GM13977 (cell line): ENCODE measurements at regions not wholly inside any gene's neighbourhood (a gene's known extent, or its start where the extent isn't known, plus 50 kb on each side); places are given as distances from the start of the nearest gene placed in this dataset.
"Not testable (repeated sequence)": the region's sequence is repeated elsewhere in the genome, so short reads cannot be mapped to it uniquely, and the experiment has no call there.

Experiments
- DNase-seq: peaks from one replicate; pipeline ENCODE4 v3.0.0; 2012; ENCODE audit warnings: low spot score
- CTCF ChIP-seq: IDR thresholded peaks from 2 replicates; pipeline ENCODE4 v1.5.1; 2012; ENCODE audit warnings: mild to moderate bottlenecking, control low read depth; ENCODE audit not compliant: insufficient read depth; ENCODE audit errors: extremely low read depth, missing control alignments
- in situ Hi-C: fragments of 300-500 bp; cut with MboI; formaldehyde crosslinking; loops from one replicate; pipeline ENCODE4 v1.12.0; 2022; ENCODE audit warnings: low sequenced_read_pairs, low pct_unique_long_range_greater_than_20kb, mixed read lengths, inconsistent platforms; ENCODE audit not compliant: unreplicated experiment

GRCh38 chr6:27778625-27779417 lies 133.4 kb downstream of the OR2B2 start:
- DNase-seq, result no peak
- in situ Hi-C loops, result no loop called here
- no peak for TF ChIP-seq CTCF

DNA sequence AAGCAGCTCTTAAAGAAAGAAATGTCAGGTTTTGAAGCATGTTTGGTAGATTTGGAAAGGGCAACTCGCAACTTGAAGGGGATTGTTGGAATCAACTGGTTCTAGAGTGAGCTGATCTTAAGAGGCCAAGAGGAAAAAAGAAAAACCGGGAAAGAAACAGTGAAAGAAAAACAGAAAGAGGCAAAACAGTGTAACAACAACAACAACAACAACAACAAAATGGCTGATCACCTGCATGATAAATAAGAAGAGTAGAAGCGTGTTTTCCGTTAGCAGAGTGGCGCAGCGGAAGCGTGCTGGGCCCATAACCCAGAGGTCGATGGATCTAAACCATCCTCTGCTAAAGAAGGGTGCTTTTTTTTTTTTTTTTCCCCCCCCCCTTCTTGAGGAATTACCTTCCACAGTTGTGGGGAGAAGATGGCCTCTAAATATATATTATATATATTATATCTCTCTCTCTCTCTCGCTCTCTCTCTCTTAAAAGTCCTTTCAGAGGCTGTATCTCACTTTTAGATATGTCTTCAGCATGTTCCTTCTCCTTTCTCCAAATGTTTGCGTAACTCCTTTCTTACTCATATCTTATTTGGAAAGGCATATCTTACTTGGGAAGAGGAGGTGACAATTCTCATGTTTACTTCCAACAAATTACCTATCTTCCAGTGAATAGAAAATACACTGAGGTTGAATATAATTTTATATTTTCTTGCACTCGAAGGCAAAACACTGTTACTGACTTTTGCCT lies 134.4 kb downstream of the OR2B2 start:
- no peak for DNase-seq
- in situ Hi-C loops, result no loop called here
- no peak for TF ChIP-seq CTCF

DNA sequence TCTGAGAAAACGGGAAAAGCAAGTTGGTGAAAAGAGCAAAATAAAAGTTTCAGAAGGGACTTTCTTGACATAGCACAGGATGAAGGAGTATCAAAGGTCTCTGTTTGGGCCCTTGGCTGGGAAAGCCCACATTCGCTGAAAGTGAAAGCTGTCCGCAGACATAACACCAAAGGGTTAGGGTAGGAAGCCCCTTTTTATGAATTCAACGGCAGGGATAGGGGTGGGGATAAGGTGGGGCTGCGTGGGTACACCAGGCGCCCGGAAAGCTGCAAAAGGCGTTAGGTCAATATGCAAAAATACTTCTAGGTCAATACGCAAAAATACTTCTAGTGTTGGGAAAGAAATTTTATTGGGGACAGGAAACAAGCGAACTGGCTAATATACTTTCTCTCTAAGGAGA lies 135.1 kb downstream of the OR2B2 start:
- TF ChIP-seq CTCF, result no peak
- in situ Hi-C loops, result no loop called here
- no peak for DNase-seq

DNA sequence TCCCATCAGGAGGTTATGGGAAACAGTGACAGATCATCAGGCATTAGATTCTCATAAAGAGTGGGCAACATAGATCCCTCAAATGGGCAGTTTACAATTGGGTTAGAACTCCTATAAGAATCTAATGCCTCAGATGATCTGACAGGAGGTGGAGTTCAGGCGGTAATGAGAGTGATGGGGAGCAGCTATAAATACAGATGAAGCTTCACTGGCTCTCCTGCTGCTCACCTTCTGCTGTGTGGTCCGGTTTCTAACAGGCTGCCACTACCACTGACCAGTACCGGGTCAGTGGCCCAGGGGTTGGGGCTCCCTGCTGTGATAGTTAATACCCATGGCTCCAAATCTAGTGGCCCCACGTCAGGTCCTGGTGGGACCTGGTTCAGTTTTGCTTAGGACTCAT lies 135.7 kb downstream of the OR2B2 start:
- DNase-seq, result no peak
- in situ Hi-C loops, result no loop called here
- no peak for TF ChIP-seq CTCF

DNA sequence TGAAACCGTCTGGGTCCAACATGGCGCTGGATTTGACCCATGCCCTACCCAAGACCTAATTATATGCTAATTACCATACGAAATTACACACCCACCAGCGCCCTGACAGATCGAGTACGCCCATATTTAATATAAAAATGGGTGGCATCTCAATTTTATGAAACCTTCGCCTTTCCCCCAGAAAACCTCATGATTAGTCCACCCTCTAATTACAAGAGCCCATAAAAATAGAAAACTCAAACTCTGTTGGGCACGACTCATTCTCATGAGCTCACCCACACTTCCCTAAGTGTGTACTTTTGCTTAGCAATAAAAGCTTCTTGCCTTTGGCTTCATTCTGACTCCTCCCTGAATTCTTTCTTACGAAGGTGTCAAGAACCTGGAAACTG lies 136.4 kb downstream of the OR2B2 start:
- in situ Hi-C loops, result no loop called here
- TF ChIP-seq CTCF, result no peak
- no peak for DNase-seq

GRCh38 chr6:27775138-27775795 lies 136.9 kb downstream of the OR2B2 start:
- in situ Hi-C loops, DNase-seq: not testable (repeated sequence)

GRCh38 chr6:27774264-27774600 lies 138.0 kb downstream of the OR2B2 start:
- DNase-seq, result not testable (repeated sequence)
- in situ Hi-C loops, result loop anchor here (25.0 kb wide), 1 partner anchor 462 kb away; the partner anchor contains the start of gene POM121L2

DNA sequence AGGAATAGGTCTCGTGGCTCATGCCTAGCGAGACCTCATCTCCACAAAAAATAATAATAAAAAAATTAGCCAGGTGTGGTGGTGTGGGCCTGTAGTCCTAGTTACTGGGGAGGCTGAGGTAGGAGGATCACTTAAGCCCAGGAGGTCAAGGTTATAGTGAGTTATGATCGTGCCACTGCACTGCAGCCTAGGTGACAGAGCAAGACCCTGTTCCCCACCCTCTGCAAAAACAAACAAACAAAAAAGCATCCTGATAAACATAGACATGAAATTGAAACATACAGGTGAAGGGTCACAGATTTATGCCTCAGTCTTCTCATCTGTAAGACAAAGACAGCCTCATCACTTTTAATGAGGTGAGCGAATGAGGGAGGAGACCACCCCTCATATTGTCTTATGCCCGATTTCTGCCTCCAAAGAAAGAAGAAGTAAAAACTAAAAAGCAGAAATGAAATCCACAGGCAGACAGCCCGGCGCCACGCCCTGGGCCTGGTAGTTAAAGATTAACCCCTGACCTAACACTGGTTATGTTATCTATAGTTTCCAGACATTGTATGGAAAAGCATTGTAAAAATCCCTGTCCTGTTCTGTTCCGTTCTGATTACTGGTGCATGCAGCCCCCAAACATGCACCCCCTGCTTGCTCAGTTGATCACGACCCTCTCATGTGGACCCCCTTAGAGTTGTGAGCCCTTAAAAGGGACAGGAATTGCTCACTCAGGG lies 138.5 kb downstream of the OR2B2 start:
- not testable (repeated sequence) for DNase-seq
- in situ Hi-C loops, result loop anchor here (25.0 kb wide), 1 partner anchor 461 kb away; the partner anchor contains the start of gene POM121L2
